SHP77 treated with DMSO at 0.1 percent for 48 hours (cell line): ENCODE measurements at regions not wholly inside any gene's neighbourhood (a gene's known extent, or its start where the extent isn't known, plus 50 kb on each side); places are given as distances from the start of the nearest gene placed in this dataset.

Experiments
- DNase-seq: peaks from one replicate; lab custom pipeline; 2025; lab: John Stamatoyannopoulos, UW

GRCh38 chr7:26600411-26600810, 264.0 kb downstream of the SKAP2 start:
- no peak for DNase-seq

- DNase-seq = no peak
Measured at GRCh38 chr7:26603631-26604030, 260.8 kb downstream of the SKAP2 start.

GRCh38 chr7:26608402-26608801, 256.0 kb downstream of the SKAP2 start:
- DNase-seq = no peak

- DNase-seq = no peak
Measured at GRCh38 chr7:26609082-26609481, 255.3 kb downstream of the SKAP2 start.

GRCh38 chr7:26609532-26609931, 254.9 kb downstream of the SKAP2 start:
- DNase-seq = no peak

GRCh38 chr7:26612742-26613141, 251.6 kb downstream of the SKAP2 start:
- no peak for DNase-seq

- DNase-seq = no peak
Measured at GRCh38 chr7:26614503-26614902, 249.9 kb downstream of the SKAP2 start.

GRCh38 chr7:26616235-26616634, 248.2 kb downstream of the SKAP2 start:
- no peak for DNase-seq

GRCh38 chr7:26617066-26617465, 247.3 kb downstream of the SKAP2 start:
- DNase-seq = no peak
